Type B pancreatic cell (in vitro differentiated cells): ENCODE measurements at regions not wholly inside any gene's neighbourhood (a gene's known extent, or its start where the extent isn't known, plus 50 kb on each side); places are given as distances from the start of the nearest gene placed in this dataset.

ENCODE experiments used
- DNase-seq: peaks from one replicate; pipeline ENCODE4 v3.0.0; 2021; ENCODE audit warnings: mixed read lengths; ENCODE audit not compliant: unreplicated experiment; ENCODE audit errors: extremely low spot score
- H3K27ac Mint-ChIP-seq: 2 replicates; pipeline ENCODE4 v1.8.0; 2021; ENCODE audit warnings: mild to moderate bottlenecking, mixed read lengths
- H3K27me3 Mint-ChIP-seq: 2 replicates; pipeline ENCODE4 v1.8.0; 2021; ENCODE audit warnings: mixed read lengths
- H3K36me3 Mint-ChIP-seq: 2 replicates; pipeline ENCODE4 v1.8.0; 2021; ENCODE audit warnings: mixed read lengths
- H3K4me1 Mint-ChIP-seq: one replicate; pipeline ENCODE4 v1.8.0; 2021; ENCODE audit warnings: mixed read lengths; ENCODE audit not compliant: unreplicated experiment
- H3K4me3 Mint-ChIP-seq: 2 replicates; pipeline ENCODE4 v1.8.0; 2021; ENCODE audit warnings: mild to moderate bottlenecking, mixed read lengths
- H3K9me3 Mint-ChIP-seq: 2 replicates; pipeline ENCODE4 v1.8.0; 2021; ENCODE audit warnings: mixed read lengths
- CTCF ChIP-seq: fragments of 200-600 bp; sonication (generic); conservative IDR thresholded peaks from 2 replicates; pipeline ENCODE4 v1.5.0; 2021; ENCODE audit warnings: antibody characterized with exemption, mild to moderate bottlenecking

DNA sequence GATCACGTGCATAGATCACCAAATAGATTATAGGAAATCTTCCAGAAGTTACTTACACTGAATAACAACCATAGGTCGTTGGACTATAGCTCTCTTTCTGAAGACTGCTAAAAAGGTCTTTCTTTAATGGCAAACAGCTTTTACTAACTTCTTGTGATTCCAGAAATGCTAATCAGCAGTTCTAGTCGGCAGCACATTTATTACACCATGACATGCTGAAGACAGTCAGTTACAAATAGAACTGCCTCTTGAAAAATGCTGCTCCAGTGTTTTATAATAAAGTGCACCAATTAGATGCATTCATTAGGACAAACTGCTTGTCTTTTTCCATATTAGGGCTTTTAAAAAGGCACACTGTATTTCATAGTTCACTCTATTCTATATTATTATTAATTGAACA lies 488.2 kb downstream of the PABPC4L start:
- no peaks in the 10 kb centered on the region for H3K9me3 Mint-ChIP-seq
- no peak for TF ChIP-seq CTCF
- no peaks in the 10 kb centered on the region for H3K36me3 Mint-ChIP-seq
- no peak for DNase-seq
- no peak overlapping the region for H3K27ac Mint-ChIP-seq
- no peaks in the 10 kb centered on the region for H3K27me3 Mint-ChIP-seq
- H3K4me3 Mint-ChIP-seq: no peak overlapping the region
- H3K4me1 Mint-ChIP-seq: no peaks in the 10 kb centered on the region

- Mint-ChIP-seq H3K27me3 (no peaks in the 10 kb centered on the region), H3K4me3 (no peak overlapping the region), H3K9me3 (peaks cover under 1% of the 10 kb centered on the region), H3K36me3 (no peaks in the 10 kb centered on the region), H3K4me1 (no peaks in the 10 kb centered on the region), H3K27ac (no peak overlapping the region)
- TF ChIP-seq CTCF: no peak
- DNase-seq: no peak
These were observed 489.8 kb downstream of the PABPC4L start for GRCh38 chr4:133711817-133712216.

GRCh38 chr4:133694416-133694815 lies 507.2 kb downstream of the PABPC4L start:
- TF ChIP-seq CTCF: no peak
- Mint-ChIP-seq H3K27ac (no peak overlapping the region), H3K36me3 (no peaks in the 10 kb centered on the region), H3K4me1 (no peaks in the 10 kb centered on the region), H3K4me3 (no peak overlapping the region), H3K9me3 (peaks cover 4% of the 10 kb centered on the region), H3K27me3 (no peaks in the 10 kb centered on the region)
- no peak for DNase-seq

DNA sequence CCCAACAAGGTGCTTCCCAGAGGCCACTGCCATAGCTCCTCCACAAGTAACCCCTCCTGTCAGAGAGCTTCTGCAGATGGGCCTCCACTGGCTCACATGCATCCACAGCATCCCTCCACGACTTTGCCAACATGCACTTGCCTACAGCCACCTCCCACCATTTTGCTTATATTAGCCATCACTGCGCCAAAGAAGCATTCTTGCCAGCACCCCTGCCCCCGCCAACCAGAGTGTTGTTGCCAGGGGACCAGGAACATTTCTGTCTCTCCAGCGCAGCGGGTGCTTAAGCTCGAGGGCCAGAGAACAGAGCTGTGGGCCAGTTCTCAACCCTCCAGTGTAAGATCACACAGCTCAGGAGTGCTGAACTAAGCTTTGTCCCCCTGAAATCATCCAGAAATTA lies 517.6 kb downstream of the PABPC4L start:
- H3K27ac Mint-ChIP-seq: no peak overlapping the region
- no peak for TF ChIP-seq CTCF
- peaks cover 12% of the 10 kb centered on the region for H3K9me3 Mint-ChIP-seq
- no peak overlapping the region for H3K4me3 Mint-ChIP-seq
- H3K4me1 Mint-ChIP-seq: no peaks in the 10 kb centered on the region
- no peak for DNase-seq
- H3K36me3 Mint-ChIP-seq: no peaks in the 10 kb centered on the region
- no peaks in the 10 kb centered on the region for H3K27me3 Mint-ChIP-seq

DNA sequence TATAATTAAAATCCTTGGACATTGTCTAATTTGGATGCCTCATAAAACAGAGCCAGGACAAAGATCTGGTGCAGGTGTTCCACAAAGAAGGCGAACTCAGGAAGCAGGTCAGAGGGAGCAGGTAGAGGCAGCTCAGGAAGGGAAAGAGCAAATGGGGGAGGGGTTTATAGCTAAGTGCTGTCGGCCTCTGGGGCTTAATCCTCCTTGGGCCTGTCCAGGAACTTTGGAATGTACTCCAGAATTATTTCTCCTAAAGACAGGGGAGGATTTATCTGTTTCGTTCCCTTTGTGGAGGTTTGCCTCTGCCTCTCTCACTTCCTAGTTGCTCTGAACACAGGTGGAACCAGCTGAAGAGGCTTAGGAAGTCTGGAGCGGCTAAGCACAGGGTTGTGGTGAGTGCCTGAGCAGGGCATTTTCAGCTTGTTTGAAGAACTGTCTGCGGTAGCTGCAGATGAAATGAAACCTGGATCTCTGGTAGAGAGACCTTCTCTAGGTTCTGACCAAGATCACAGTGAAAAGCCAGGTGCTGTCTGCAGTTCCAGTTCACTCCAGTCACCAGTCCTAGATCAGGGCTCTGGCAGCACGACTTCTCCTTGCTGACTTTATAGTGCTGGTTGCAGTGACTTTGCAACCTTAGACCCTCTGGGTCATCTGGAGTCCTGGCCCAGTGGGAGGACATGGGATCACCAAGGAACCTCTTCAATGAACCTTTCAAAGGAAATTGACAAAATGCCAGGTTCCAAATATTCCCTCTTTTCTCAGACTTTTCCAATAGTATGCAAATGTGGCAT lies 519.2 kb downstream of the PCDH10 start:
- H3K36me3 Mint-ChIP-seq: no peaks in the 10 kb centered on the region
- no peaks in the 10 kb centered on the region for H3K4me1 Mint-ChIP-seq
- no peak overlapping the region for H3K27ac Mint-ChIP-seq
- no peaks in the 10 kb centered on the region for H3K9me3 Mint-ChIP-seq
- no peaks in the 10 kb centered on the region for H3K27me3 Mint-ChIP-seq
- H3K4me3 Mint-ChIP-seq: no peak overlapping the region
- TF ChIP-seq CTCF: no peak
- DNase-seq: no peak
